OCI-LY1 (cell line): ENCODE measurements at regions not wholly inside any gene's neighbourhood (a gene's known extent, or its start where the extent isn't known, plus 50 kb on each side); places are given as distances from the start of the nearest gene placed in this dataset.

ENCODE experiments used
- H2AFZ ChIP-seq: fragments of 200-600 bp; sonication (generic), shearing (Covaris generic); 2 replicates; pipeline ENCODE4 v1.6.0; 2014; ENCODE audit warnings: antibody characterized with exemption, mild to moderate bottlenecking, low read length
- H3F3A ChIP-seq: fragments of 200-600 bp; sonication (generic), shearing (Covaris generic); 2 replicates; pipeline ENCODE4 v1.6.0; 2014; ENCODE audit warnings: mild to moderate bottlenecking, antibody characterized with exemption, low read length, moderate library complexity; ENCODE audit not compliant: insufficient read depth
- H3K27ac ChIP-seq: fragments of 200-600 bp; sonication (generic); 2 replicates; pipeline ENCODE4 v1.5.1; 2014; ENCODE audit warnings: low read length, mixed run types, mild to moderate bottlenecking, low read depth; ENCODE audit not compliant: poor library complexity, severe bottlenecking
- H3K27me3 ChIP-seq: fragments of 200-600 bp; sonication (generic); 2 replicates; pipeline ENCODE4 v1.6.0; 2014; ENCODE audit warnings: antibody characterized with exemption, mild to moderate bottlenecking, low read length, moderate library complexity; ENCODE audit not compliant: insufficient read depth
- H3K36me3 ChIP-seq: fragments of 200-600 bp; sonication (generic); 2 replicates; pipeline ENCODE4 v1.6.1; 2014; ENCODE audit warnings: mild to moderate bottlenecking, antibody characterized with exemption, low read length, moderate library complexity, mixed read lengths; ENCODE audit not compliant: insufficient read depth
- H3K4me1 ChIP-seq: fragments of 200-600 bp; sonication (generic); 2 replicates; pipeline ENCODE4 v1.5.1; 2014; ENCODE audit warnings: mild to moderate bottlenecking, low read length, moderate library complexity; ENCODE audit not compliant: insufficient read depth, severe bottlenecking
- H3K4me2 ChIP-seq: fragments of 200-600 bp; sonication (generic), shearing (Covaris generic); 2 replicates; pipeline ENCODE4 v1.6.1; 2014; ENCODE audit warnings: low read length
- H3K4me3 ChIP-seq: fragments of 200-600 bp; sonication (generic); 2 replicates; pipeline ENCODE4 v1.5.1; 2014; ENCODE audit warnings: low read length, low read depth, mild to moderate bottlenecking, mixed read lengths; ENCODE audit not compliant: poor library complexity, severe bottlenecking
- H3K79me2 ChIP-seq: fragments of 200-600 bp; shearing (Covaris generic); 2 replicates; pipeline ENCODE4 v1.6.1; 2016; ENCODE audit warnings: mixed run types, low read length, mixed read lengths; ENCODE audit not compliant: insufficient read depth
- H3K9ac ChIP-seq: fragments of 200-600 bp; sonication (generic), shearing (Covaris generic); 2 replicates; pipeline ENCODE4 v1.6.1; 2014; ENCODE audit warnings: mild to moderate bottlenecking, low read length, mixed read lengths
- H3K9me2 ChIP-seq: fragments of 200-600 bp; sonication (generic), shearing (Covaris generic); 2 replicates; pipeline ENCODE4 v1.6.1; 2014; ENCODE audit warnings: low read depth, mild to moderate bottlenecking, low read length, mixed read lengths
- H3K9me3 ChIP-seq: fragments of 200-600 bp; shearing (Covaris generic); 2 replicates; pipeline ENCODE4 v1.6.1; 2014; ENCODE audit warnings: low read length, mixed read lengths
- H4K20me1 ChIP-seq: fragments of 200-600 bp; sonication (generic), shearing (Covaris generic); 2 replicates; pipeline ENCODE4 v1.6.0; 2016; ENCODE audit warnings: mild to moderate bottlenecking, low read length; ENCODE audit not compliant: insufficient read depth
- CTCF ChIP-seq: fragments of 200-600 bp; sonication (generic), shearing (Covaris generic); IDR thresholded peaks from 2 replicates; pipeline ENCODE4 v1.5.1; 2017; ENCODE audit warnings: mild to moderate bottlenecking, antibody characterized with exemption, low read length, moderate library complexity, mixed read lengths
- EZH2 ChIP-seq: fragments of 200-600 bp; sonication (generic), shearing (Covaris generic); IDR thresholded peaks from 2 replicates; pipeline ENCODE4 v1.8.0; 2017; ENCODE audit warnings: borderline replicate concordance, mixed run types, mild to moderate bottlenecking, antibody characterized with exemption, low read length, moderate library complexity, mixed read lengths

- no peaks in the 10 kb centered on the region for H3K4me1 ChIP-seq
- H2AFZ ChIP-seq, result no peak overlapping the region
- no peaks in the 10 kb centered on the region for H3K36me3 ChIP-seq
- no peaks in the 10 kb centered on the region for H3K79me2 ChIP-seq
- H3K27me3 ChIP-seq, result no peaks in the 10 kb centered on the region
- H3K9ac ChIP-seq, result no peak overlapping the region
- no peak overlapping the region for H3K27ac ChIP-seq
- no peak overlapping the region for H3K4me3 ChIP-seq
- no peak overlapping the region for H3K4me2 ChIP-seq
- H3K9me3 ChIP-seq, result no peaks in the 10 kb centered on the region
- TF ChIP-seq EZH2 (no peak), CTCF (no peak)
- H3K9me2 ChIP-seq, result no peaks in the 10 kb centered on the region
- H4K20me1 ChIP-seq, result no peaks in the 10 kb centered on the region
- H3F3A ChIP-seq, result no peaks in the 10 kb centered on the region
These were observed 1137.7 kb downstream of the EPHA7 start for GRCh38 chr6:92281571-92282076.

GRCh38 chr6:92275150-92275549 is 1144.2 kb downstream of the EPHA7 start:
- H3K9me3 ChIP-seq, result no peaks in the 10 kb centered on the region
- no peaks in the 10 kb centered on the region for H3K9me2 ChIP-seq
- H3K4me1 ChIP-seq, result no peaks in the 10 kb centered on the region
- H3K4me3 ChIP-seq, result no peak overlapping the region
- H2AFZ ChIP-seq, result no peak overlapping the region
- TF ChIP-seq EZH2 (no peak), CTCF (no peak)
- no peaks in the 10 kb centered on the region for H3K36me3 ChIP-seq
- H4K20me1 ChIP-seq, result no peaks in the 10 kb centered on the region
- no peak overlapping the region for H3K9ac ChIP-seq
- H3K4me2 ChIP-seq, result no peak overlapping the region
- no peaks in the 10 kb centered on the region for H3K27me3 ChIP-seq
- no peak overlapping the region for H3K27ac ChIP-seq
- no peaks in the 10 kb centered on the region for H3F3A ChIP-seq
- no peaks in the 10 kb centered on the region for H3K79me2 ChIP-seq

- Histone ChIP-seq H3K36me3 (no peaks in the 10 kb centered on the region), H3K27me3 (no peaks in the 10 kb centered on the region), H4K20me1 (no peaks in the 10 kb centered on the region), H3K4me2 (no peak overlapping the region), H3K27ac (no peak overlapping the region), H3F3A (no peaks in the 10 kb centered on the region), H3K79me2 (no peaks in the 10 kb centered on the region), H3K4me1 (no peaks in the 10 kb centered on the region), H2AFZ (no peak overlapping the region), H3K4me3 (no peak overlapping the region), H3K9me2 (no peaks in the 10 kb centered on the region), H3K9me3 (no peaks in the 10 kb centered on the region), H3K9ac (no peak overlapping the region)
- TF ChIP-seq EZH2 (no peak), CTCF (no peak)
These were observed 1144.8 kb downstream of the EPHA7 start for GRCh38 chr6:92274588-92274987.
